H1 (cell line): ENCODE measurements at regions not wholly inside any gene's neighbourhood (a gene's known extent, or its start where the extent isn't known, plus 50 kb on each side); places are given as distances from the start of the nearest gene placed in this dataset.

ENCODE experiments used
- CTCF ChIA-PET: fragments of 300-600 bp; sonication (Branson Sonifier 250); formaldehyde crosslinking; loops from one replicate; lab custom pipeline; 2021; ENCODE audit not compliant: partially characterized antibody; lab: Charles Lee
- POLR2A ChIA-PET: fragments of 300-600 bp; sonication (Branson Sonifier 250); formaldehyde crosslinking; loops from one replicate; lab custom pipeline; 2021; ENCODE audit warnings: inconsistent platforms; ENCODE audit not compliant: partially characterized antibody; lab: Charles Lee
- DNase-seq, 2 experiments: peaks; one replicate each; pipeline versions ENCODE4 v3.0.0 to v3.0.0-alpha.2; 2010 to 2022; ENCODE audit warnings: low spot score in 2 of 2, low read depth in 1 of 2, mixed read lengths in 1 of 2
- FAIRE-seq: peaks from 2 replicates; lab custom pipeline; 2011; peaks lifted over from hg19 to GRCh38; lab: Jason Lieb, UNC
- H2AFZ ChIP-seq: 2 replicates; pipeline ENCODE4 v1.8.1; 2012; ENCODE audit warnings: low read length, inconsistent platforms
- H2AK5ac ChIP-seq: 2 replicates; pipeline ENCODE4 v1.6.1; 2013; ENCODE audit warnings: low read depth, low read length
- H2BK120ac ChIP-seq: replicated peaks from 2 replicates; pipeline ENCODE3; 2013; ENCODE audit warnings: low read depth, low read length, inconsistent platforms
- H2BK12ac ChIP-seq: 2 replicates; pipeline ENCODE4 v1.6.1; 2013; ENCODE audit warnings: low read depth, low read length
- H2BK15ac ChIP-seq: 2 replicates; pipeline ENCODE4 v1.6.1; 2013; ENCODE audit warnings: low read length
- H2BK20ac ChIP-seq: 2 replicates; pipeline ENCODE4 v1.6.1; 2013; ENCODE audit warnings: low read length
- H2BK5ac ChIP-seq: 2 replicates; pipeline ENCODE4 v1.6.1; 2013; ENCODE audit warnings: low read depth, low read length
- H3K14ac ChIP-seq: 2 replicates; pipeline ENCODE4 v1.6.1; 2013; ENCODE audit warnings: inconsistent platforms; ENCODE audit not compliant: insufficient read length
- H3K18ac ChIP-seq: 2 replicates; pipeline ENCODE4 v1.6.1; 2013; ENCODE audit warnings: low read length; ENCODE audit errors: extremely low read depth
- H3K23ac ChIP-seq: 2 replicates; pipeline ENCODE4 v1.6.1; 2013; ENCODE audit warnings: inconsistent platforms; ENCODE audit not compliant: insufficient read length
- H3K23me2 ChIP-seq: 2 replicates; pipeline ENCODE4 v1.6.1; 2013; ENCODE audit warnings: low read depth, low read length
- H3K27ac ChIP-seq: 2 replicates; pipeline ENCODE4 v1.6.1; 2011; ENCODE audit warnings: low read depth, low read length, inconsistent platforms
- H3K27me3 ChIP-seq, 4 experiments: replicated peaks in 1 of 4; 1 replicate in 1 of 4; 2 replicates in 3 of 4; pipeline versions ENCODE4 v1.6.1 to v1.8.1; 2011 to 2013; ENCODE audit warnings: low read length in 3 of 4, mild to moderate bottlenecking in 3 of 4, inconsistent platforms in 2 of 4, mixed read lengths in 2 of 4, moderate library complexity in 1 of 4; ENCODE audit not compliant: control insufficient read depth in 3 of 4, insufficient read depth in 3 of 4; ENCODE audit errors: extremely low read depth in 1 of 4
- H3K36me3 ChIP-seq, 4 experiments: 2 replicates each; pipeline versions ENCODE4 v1.6.1 to v1.8.1; 2011 to 2013; ENCODE audit warnings: mild to moderate bottlenecking in 4 of 4, low read length in 3 of 4, moderate library complexity in 2 of 4, control low read depth in 1 of 4, inconsistent platforms in 1 of 4; ENCODE audit not compliant: insufficient read depth in 4 of 4, control insufficient read depth in 2 of 4
- H3K4ac ChIP-seq: replicated peaks from 2 replicates; pipeline ENCODE3; 2013; ENCODE audit warnings: low read length, low read depth, mixed read lengths, inconsistent platforms; ENCODE audit not compliant: insufficient read length
- H3K4me1 ChIP-seq, 4 experiments: replicated peaks in 1 of 4; 1 replicate in 1 of 4; 2 replicates in 3 of 4; pipeline versions ENCODE4 v1.6.1 to v1.8.1; 2011 to 2013; ENCODE audit warnings: low read length in 3 of 4, inconsistent platforms in 2 of 4, mixed read lengths in 1 of 4; ENCODE audit not compliant: insufficient read depth in 4 of 4, control insufficient read depth in 3 of 4
- H3K4me2 ChIP-seq, 2 experiments: 2 replicates each; pipeline versions ENCODE4 v1.6.1 to v1.8.1; 2011 to 2013; ENCODE audit warnings: low read depth in 2 of 2, low read length in 2 of 2, control low read depth in 1 of 2, inconsistent platforms in 1 of 2, mild to moderate bottlenecking in 1 of 2; ENCODE audit not compliant: insufficient read depth in 1 of 2
- H3K4me3 ChIP-seq, 4 experiments: fragments of 200-600, 300-600 bp in 1 of 4; sonication (generic), shearing (Covaris generic), sonication (Bioruptor Twin) in 1 of 4; 2 replicates each; pipeline versions ENCODE4 v1.5.1 to v1.8.1; 2011 to 2016; ENCODE audit warnings: low read length in 4 of 4, low read depth in 3 of 4, control low read depth in 2 of 4, inconsistent platforms in 2 of 4, mild to moderate bottlenecking in 2 of 4, mixed read lengths in 1 of 4, moderate library complexity in 1 of 4; ENCODE audit not compliant: insufficient read depth in 2 of 4; ENCODE audit errors: extremely low read depth in 1 of 4
- H3K56ac ChIP-seq: replicated peaks from 2 replicates; pipeline ENCODE3; 2013; ENCODE audit warnings: low read depth, mild to moderate bottlenecking, mixed read lengths, low read length, inconsistent platforms; ENCODE audit not compliant: insufficient read length
- H3K79me1 ChIP-seq: 2 replicates; pipeline ENCODE4 v1.6.1; 2013; ENCODE audit warnings: low read depth, low read length, control low read depth
- H3K79me2 ChIP-seq, 2 experiments: 2 replicates each; pipeline versions ENCODE4 v1.6.1 to v1.8.1; 2012 to 2013; ENCODE audit warnings: low read length in 2 of 2, mild to moderate bottlenecking in 2 of 2, inconsistent platforms in 1 of 2; ENCODE audit not compliant: insufficient read depth in 2 of 2, control insufficient read depth in 1 of 2
- H3K9ac ChIP-seq, 4 experiments: replicated peaks in 1 of 4; 1 replicate in 1 of 4; 2 replicates in 3 of 4; pipeline versions ENCODE4 v1.6.1 to v1.8.1; 2011 to 2013; ENCODE audit warnings: low read depth in 3 of 4, low read length in 3 of 4, control low read depth in 2 of 4, mild to moderate bottlenecking in 2 of 4, moderate library complexity in 2 of 4, inconsistent platforms in 1 of 4; ENCODE audit errors: extremely low read depth in 1 of 4
- H3K9me3 ChIP-seq, 2 experiments: 2 replicates each; pipeline versions ENCODE4 v1.6.1 to v1.8.1; 2012 to 2013; ENCODE audit warnings: mild to moderate bottlenecking in 2 of 2, moderate library complexity in 2 of 2, control low read depth in 1 of 2, inconsistent platforms in 1 of 2, low read depth in 1 of 2, low read length in 1 of 2, mixed read lengths in 1 of 2; ENCODE audit not compliant: insufficient read depth in 2 of 2
- H4K20me1 ChIP-seq, 2 experiments: replicated peaks in 1 of 2; 2 replicates each; pipeline versions ENCODE3 to v1.8.1; 2011 to 2013; ENCODE audit warnings: inconsistent platforms in 2 of 2, low read length in 2 of 2, mild to moderate bottlenecking in 1 of 2; ENCODE audit not compliant: insufficient read depth in 2 of 2, control insufficient read depth in 1 of 2
- H4K5ac ChIP-seq: 2 replicates; pipeline ENCODE4 v1.6.1; 2013; ENCODE audit warnings: low read length, low read depth, mixed read lengths, inconsistent platforms; ENCODE audit not compliant: insufficient read length
- H4K8ac ChIP-seq: 2 replicates; pipeline ENCODE4 v1.8.0; 2013; ENCODE audit warnings: mild to moderate bottlenecking, moderate library complexity, low read length, inconsistent platforms; ENCODE audit not compliant: insufficient read depth; ENCODE audit errors: extremely low read depth
- H4K91ac ChIP-seq: replicated peaks from 2 replicates; pipeline ENCODE3; 2013; ENCODE audit warnings: low read length, mixed read lengths, inconsistent platforms; ENCODE audit not compliant: insufficient read length
- BACH1 ChIP-seq: IDR thresholded peaks from 2 replicates; pipeline ENCODE4 v1.6.1; 2012; ENCODE audit warnings: low read length, improper control_type of control experiment
- CEBPB ChIP-seq: IDR thresholded peaks from 2 replicates; pipeline ENCODE4 v1.6.1; 2012; ENCODE audit warnings: low read depth, low read length
- CTBP2 ChIP-seq: IDR thresholded peaks from 2 replicates; pipeline ENCODE4 v1.7.0; 2011; ENCODE audit warnings: borderline replicate concordance, mild to moderate bottlenecking, moderate library complexity, mixed read lengths, low read length; ENCODE audit not compliant: insufficient read depth, insufficient read length
- EP300 ChIP-seq, 2 experiments: IDR thresholded peaks; 1 replicate in 1 of 2; 2 replicates in 1 of 2; pipeline ENCODE4 v1.6.1; 2011 to 2012; ENCODE audit warnings: low read depth in 2 of 2, low read length in 2 of 2, mild to moderate bottlenecking in 2 of 2, borderline replicate concordance in 1 of 2, inconsistent platforms in 1 of 2, moderate library complexity in 1 of 2
- GTF2F1 ChIP-seq: IDR thresholded peaks from 2 replicates; pipeline ENCODE4 v1.6.1; 2012; ENCODE audit warnings: low read depth, low read length, improper control_type of control experiment, borderline replicate concordance
- KDM4A ChIP-seq: IDR thresholded peaks from one replicate; pipeline ENCODE4 v1.7.1; 2012; ENCODE audit warnings: low read depth, mild to moderate bottlenecking, moderate library complexity, low read length, inconsistent platforms; ENCODE audit not compliant: severe bottlenecking
- KDM5A ChIP-seq: fragments of 200-600 bp; IDR thresholded peaks from 2 replicates; pipeline ENCODE4 v1.7.1; 2012; ENCODE audit warnings: mild to moderate bottlenecking, low read length, inconsistent platforms, mixed read lengths
- RBBP5 ChIP-seq: IDR thresholded peaks from 2 replicates; pipeline ENCODE4 v1.7.1; 2012; ENCODE audit warnings: low read depth, mild to moderate bottlenecking, inconsistent platforms, low read length, moderate library complexity, borderline replicate concordance
- RNF2 ChIP-seq: fragments of 200-900, 300-1000 bp; sonication (generic); IDR thresholded peaks from 2 replicates; pipeline ENCODE4 v1.7.1; 2016; ENCODE audit warnings: borderline replicate concordance, low read depth, mild to moderate bottlenecking, antibody characterized with exemption, low read length; ENCODE audit not compliant: poor library complexity, severe bottlenecking; ENCODE audit errors: missing control alignments
- SIX5 ChIP-seq: IDR thresholded peaks from 2 replicates; pipeline ENCODE4 v1.6.1; 2011; ENCODE audit warnings: mild to moderate bottlenecking, low read depth, low read length
- TCF12 ChIP-seq: IDR thresholded peaks from 2 replicates; pipeline ENCODE4 v1.6.1; 2011; ENCODE audit warnings: low read depth, mild to moderate bottlenecking, low read length
- TEAD4 ChIP-seq: IDR thresholded peaks from 2 replicates; pipeline ENCODE4 v1.6.1; 2012; ENCODE audit warnings: low read depth, low read length, inconsistent platforms, mixed read lengths
- YY1 ChIP-seq: IDR thresholded peaks from 2 replicates; pipeline ENCODE4 v1.6.1; 2011; ENCODE audit warnings: low read depth, mild to moderate bottlenecking, low read length
- WGBS, 2 experiments: shearing (Covaris generic) in 1 of 2; methylation state at CpG; one replicate each; pipeline versions ENCODE4 v1.1.6 to v1.1.7; 2013 to 2015; ENCODE audit warnings: low lambda C conversion rate in 2 of 2, mixed read lengths in 2 of 2, inconsistent platforms in 1 of 2, low coverage in 1 of 2, missing lambda C conversion rate in 1 of 2; ENCODE audit not compliant: insufficient replicate concordance in 2 of 2, insufficient coverage in 1 of 2, insufficient read length in 1 of 2; ENCODE audit errors: extremely low coverage in 1 of 2, missing lambda C conversion rate in 1 of 2; 5-methylcytosine and 5-hydroxymethylcytosine counted together

GRCh38 chr2:139773720-139774277 lies 993.6 kb upstream of the NXPH2 start:
- H3K36me3 ChIP-seq, result no peaks in the 10 kb centered on the region
- no peak overlapping the region for H3K4me3 ChIP-seq
- FAIRE-seq (no peak), DNase-seq (no peak)
- no peak overlapping the region for H2BK5ac ChIP-seq
- no peak overlapping the region for H3K18ac ChIP-seq
- no peak overlapping the region for H3K4ac ChIP-seq
- H2AK5ac ChIP-seq, result no peak overlapping the region
- no peaks in the 10 kb centered on the region for H3K23me2 ChIP-seq
- no peak overlapping the region for H4K5ac ChIP-seq
- no peak overlapping the region for H2BK15ac ChIP-seq
- no peak overlapping the region for H3K4me2 ChIP-seq
- no peak overlapping the region for H3K56ac ChIP-seq
- H3K27ac ChIP-seq, result no peak overlapping the region
- H3K27me3 ChIP-seq, result no peaks in the 10 kb centered on the region
- 100% methylated on average over 1 of the region's 1 CpG; no CpG with 5 or more reads in 1 of the 2 experiments for WGBS, 2 experiments
- no peak overlapping the region for H2BK20ac ChIP-seq
- no peak overlapping the region for H2BK120ac ChIP-seq
- no peak overlapping the region for H4K91ac ChIP-seq
- no peaks in the 10 kb centered on the region for H3K9me3 ChIP-seq
- H2BK12ac ChIP-seq, result no peak overlapping the region
- no peak overlapping the region for H3K14ac ChIP-seq
- no peaks in the 10 kb centered on the region for H3K79me2 ChIP-seq
- H3K23ac ChIP-seq, result no peak overlapping the region
- no peak overlapping the region for H2AFZ ChIP-seq
- no peaks in the 10 kb centered on the region for H4K20me1 ChIP-seq
- no peak overlapping the region for H3K9ac ChIP-seq
- no peaks in the 10 kb centered on the region for H3K79me1 ChIP-seq
- no peak overlapping the region for H4K8ac ChIP-seq
- ChIA-PET CTCF (interaction anchor here (0.6 to 1.0 kb wide), 2 partner anchors 218 to 444 kb away, joined by 3 read pairs; no protein-coding TSS in a partner anchor), POLR2A (no interaction called here)
- no peaks in the 10 kb centered on the region for H3K4me1 ChIP-seq
- TF ChIP-seq TEAD4 (no peak), KDM4A (no peak), TCF12 (no peak), GTF2F1 (no peak), CEBPB (no peak), SIX5 (no peak), RBBP5 (no peak), EP300 (IDR thresholded peaks at IDR 0.05; ENCODE audit: borderline replicate concordance in 1 of 2, low read depth in 2 of 2, low read length in 2 of 2) (no peak), YY1 (no peak), CTBP2 (no peak), RNF2 (no peak), KDM5A (no peak), BACH1 (no peak)
